NB4 (cell line): ENCODE measurements at regions not wholly inside any gene's neighbourhood (a gene's known extent, or its start where the extent isn't known, plus 50 kb on each side); places are given as distances from the start of the nearest gene placed in this dataset.

Source experiments
- MYC ChIP-seq: IDR thresholded peaks from 2 replicates; pipeline ENCODE4 v1.6.1; 2011; ENCODE audit warnings: low read depth, low read length
- POLR2A ChIP-seq: IDR thresholded peaks from 2 replicates; pipeline ENCODE4 v1.6.1; 2011; ENCODE audit warnings: mild to moderate bottlenecking; ENCODE audit not compliant: insufficient read length; ENCODE audit errors: extremely low read depth
- TF ChIP-seq, protein P1 (sequence below): IDR thresholded peaks from one replicate; pipeline ENCODE4 v1.5.1; 2012; ENCODE audit warnings: low read depth, low read length
- TF ChIP-seq, protein P2 (sequence below): IDR thresholded peaks from 2 replicates; pipeline ENCODE4 v1.6.1; 2011; ENCODE audit warnings: low read depth, low read length

DNA sequence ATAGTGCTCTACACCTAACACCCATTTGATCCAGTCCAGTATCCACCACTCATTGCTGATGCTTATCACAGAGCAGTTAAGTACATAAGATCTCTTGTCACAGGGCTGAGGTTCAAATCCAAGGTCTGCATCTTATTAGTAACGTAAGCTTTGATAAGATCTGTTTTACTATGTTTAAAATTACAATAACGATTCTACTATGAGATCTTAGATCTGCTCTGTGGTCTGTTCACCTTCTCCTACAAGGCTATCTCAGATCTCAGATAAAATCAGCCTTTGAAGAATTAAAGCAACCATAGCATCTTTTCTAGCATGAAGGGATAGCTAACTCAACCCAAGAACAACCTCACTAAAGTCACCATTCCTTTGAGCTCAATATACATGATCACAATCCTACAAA, 431.0 kb upstream of the RORB start:
- TF ChIP-seq, protein P1, sequence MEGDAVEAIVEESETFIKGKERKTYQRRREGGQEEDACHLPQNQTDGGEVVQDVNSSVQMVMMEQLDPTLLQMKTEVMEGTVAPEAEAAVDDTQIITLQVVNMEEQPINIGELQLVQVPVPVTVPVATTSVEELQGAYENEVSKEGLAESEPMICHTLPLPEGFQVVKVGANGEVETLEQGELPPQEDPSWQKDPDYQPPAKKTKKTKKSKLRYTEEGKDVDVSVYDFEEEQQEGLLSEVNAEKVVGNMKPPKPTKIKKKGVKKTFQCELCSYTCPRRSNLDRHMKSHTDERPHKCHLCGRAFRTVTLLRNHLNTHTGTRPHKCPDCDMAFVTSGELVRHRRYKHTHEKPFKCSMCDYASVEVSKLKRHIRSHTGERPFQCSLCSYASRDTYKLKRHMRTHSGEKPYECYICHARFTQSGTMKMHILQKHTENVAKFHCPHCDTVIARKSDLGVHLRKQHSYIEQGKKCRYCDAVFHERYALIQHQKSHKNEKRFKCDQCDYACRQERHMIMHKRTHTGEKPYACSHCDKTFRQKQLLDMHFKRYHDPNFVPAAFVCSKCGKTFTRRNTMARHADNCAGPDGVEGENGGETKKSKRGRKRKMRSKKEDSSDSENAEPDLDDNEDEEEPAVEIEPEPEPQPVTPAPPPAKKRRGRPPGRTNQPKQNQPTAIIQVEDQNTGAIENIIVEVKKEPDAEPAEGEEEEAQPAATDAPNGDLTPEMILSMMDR: no peak
- TF ChIP-seq POLR2A: no peak
- no peak for TF ChIP-seq MYC
- TF ChIP-seq, protein P2, sequence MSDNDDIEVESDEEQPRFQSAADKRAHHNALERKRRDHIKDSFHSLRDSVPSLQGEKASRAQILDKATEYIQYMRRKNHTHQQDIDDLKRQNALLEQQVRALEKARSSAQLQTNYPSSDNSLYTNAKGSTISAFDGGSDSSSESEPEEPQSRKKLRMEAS: no peak
